GM21515 (cell line): ENCODE measurements at regions not wholly inside any gene's neighbourhood (a gene's known extent, or its start where the extent isn't known, plus 50 kb on each side); places are given as distances from the start of the nearest gene placed in this dataset.

Source experiments
- ATAC-seq: cut with Tn5 transposase; IDR thresholded peaks from one replicate; pipeline ENCODE4 v1.9.1; 2021; ENCODE audit not compliant: unreplicated experiment

- no peak for ATAC-seq
Observed at GRCh38 chr3:180531303-180532278, 70.4 kb upstream of the TTC14 start.

- no peak for ATAC-seq
Observed at GRCh38 chr3:180534828-180535227, 67.1 kb upstream of the TTC14 start.

DNA sequence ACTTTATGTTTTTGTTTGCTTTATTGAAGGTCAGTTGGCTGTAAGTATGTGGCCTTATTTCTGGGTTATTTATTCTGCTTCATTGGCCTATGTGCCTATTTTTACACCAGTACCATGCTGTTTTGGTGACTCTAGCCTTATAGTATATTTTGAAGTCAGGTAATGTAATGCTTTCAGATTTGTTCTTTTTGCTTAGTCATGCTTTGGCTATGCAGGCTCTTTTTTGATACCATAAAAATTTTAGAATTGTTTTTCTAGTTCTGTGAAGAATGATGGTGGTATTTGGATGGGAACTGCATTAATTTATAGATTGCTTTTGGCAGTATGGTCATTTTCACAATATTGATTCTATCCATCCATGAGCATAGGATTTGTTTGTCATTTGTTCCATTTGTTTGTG, 63.5 kb upstream of the TTC14 start:
- ATAC-seq = no peak

GRCh38 chr3:180543877-180544276, 58.1 kb upstream of the TTC14 start:
- no peak for ATAC-seq

GRCh38 chr3:180546863-180547262, 55.1 kb upstream of the TTC14 start:
- no peak for ATAC-seq

- no peak for ATAC-seq
Observed at GRCh38 chr3:180548050-180548449, 53.9 kb upstream of the TTC14 start.
